Lung (tissue), 11 donors: ENCODE measurements at regions not wholly inside any gene's neighbourhood (a gene's known extent, or its start where the extent isn't known, plus 50 kb on each side); places are given as distances from the start of the nearest gene placed in this dataset.

Source experiments
- ATAC-seq: fragments of 200-7000 bp; cut with Tn5 transposase; one replicate; pipeline ENCODE4 v1.9.1; 2020; ENCODE audit warnings: moderate number of reproducible peaks; ENCODE audit not compliant: insufficient read depth, low FRiP score
- DNase-seq, 3 donors: peaks; one replicate each; pipeline ENCODE4 v3.0.0-alpha.2; 2013 to 2017
- H3K27ac ChIP-seq, 2 donors: one replicate each; pipeline ENCODE4 v1.5.1; 2013; ENCODE audit warnings: mild to moderate bottlenecking in 2 of 2, moderate library complexity in 2 of 2, control low read depth in 1 of 2, inconsistent platforms in 1 of 2, low read depth in 1 of 2, low read length in 1 of 2
- H3K27me3 ChIP-seq, 3 donors: one replicate each; pipeline ENCODE4 v1.5.1; 2013; ENCODE audit warnings: low read length in 2 of 3; ENCODE audit not compliant: control insufficient read depth in 3 of 3, insufficient read depth in 3 of 3
- H3K36me3 ChIP-seq, 4 donors: one replicate each; pipeline ENCODE4 v1.5.1; 2013; ENCODE audit warnings: low read length in 4 of 4, mild to moderate bottlenecking in 1 of 4, moderate library complexity in 1 of 4; ENCODE audit not compliant: control insufficient read depth in 4 of 4, insufficient read depth in 4 of 4
- H3K4me1 ChIP-seq, 5 donors: one replicate each; pipeline ENCODE4 v1.5.1; 2013; ENCODE audit warnings: low read length in 5 of 5, mild to moderate bottlenecking in 2 of 5, moderate library complexity in 1 of 5; ENCODE audit not compliant: control insufficient read depth in 5 of 5, insufficient read depth in 5 of 5
- H3K4me3 ChIP-seq: one replicate; pipeline ENCODE4 v1.5.1; 2013; ENCODE audit warnings: mild to moderate bottlenecking, control low read depth, moderate library complexity
- H3K9ac ChIP-seq, 2 donors: one replicate each; pipeline ENCODE4 v1.5.1; 2013; ENCODE audit warnings: low read length in 2 of 2, control low read depth in 1 of 2; ENCODE audit not compliant: insufficient read depth in 1 of 2
- H3K9me3 ChIP-seq, 4 donors: one replicate each; pipeline ENCODE4 v1.5.1; 2013; ENCODE audit warnings: low read length in 3 of 4, mild to moderate bottlenecking in 1 of 4, moderate library complexity in 1 of 4; ENCODE audit not compliant: control insufficient read depth in 4 of 4, insufficient read depth in 3 of 4
- WGBS, 2 donors: extraction: QIAGEN DNeasy Blood & Tissue Kit; methylation state at CpG; one replicate each; pipeline ENCODE4 v1.1.7; 2013; 5-methylcytosine and 5-hydroxymethylcytosine counted together
- TF ChIP-seq, protein P1 (sequence below): IDR thresholded peaks from 2 replicates; pipeline ENCODE4 v1.5.1; 2012; ENCODE audit warnings: mild to moderate bottlenecking; ENCODE audit errors: control extremely low read depth, extremely low read depth
- donor health status: control.
- donor health status: control.
- donor health status: Bipolar disorder and iron deficiency.
- donor health status: healthy.
- donor health status: DM: yes; HTN: yes; CAD: no.

DNA sequence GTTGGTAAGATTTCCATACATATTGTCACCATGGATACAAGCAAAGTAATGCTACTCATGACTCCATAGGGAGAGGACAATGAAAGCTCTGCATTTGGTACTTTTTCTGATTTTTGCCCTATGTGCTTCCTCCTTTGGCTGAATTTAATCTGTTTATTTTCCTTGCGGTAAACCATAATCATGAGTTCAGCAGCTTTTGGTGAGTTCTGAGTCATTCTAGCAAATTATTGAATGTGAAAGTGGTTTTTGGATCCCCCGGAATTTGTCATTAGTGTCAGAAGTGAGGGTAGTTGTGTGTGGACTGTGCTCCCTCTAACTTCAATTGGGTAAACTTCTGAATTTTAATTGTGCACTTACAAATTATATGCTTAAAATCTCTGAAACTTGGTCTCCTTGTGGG, 170.3 kb downstream of the MOSPD2 start:
- WGBS, 2 donors = 45 to 46% methylated on average over 2 of the region's 2 CpGs
- TF ChIP-seq, protein P1, sequence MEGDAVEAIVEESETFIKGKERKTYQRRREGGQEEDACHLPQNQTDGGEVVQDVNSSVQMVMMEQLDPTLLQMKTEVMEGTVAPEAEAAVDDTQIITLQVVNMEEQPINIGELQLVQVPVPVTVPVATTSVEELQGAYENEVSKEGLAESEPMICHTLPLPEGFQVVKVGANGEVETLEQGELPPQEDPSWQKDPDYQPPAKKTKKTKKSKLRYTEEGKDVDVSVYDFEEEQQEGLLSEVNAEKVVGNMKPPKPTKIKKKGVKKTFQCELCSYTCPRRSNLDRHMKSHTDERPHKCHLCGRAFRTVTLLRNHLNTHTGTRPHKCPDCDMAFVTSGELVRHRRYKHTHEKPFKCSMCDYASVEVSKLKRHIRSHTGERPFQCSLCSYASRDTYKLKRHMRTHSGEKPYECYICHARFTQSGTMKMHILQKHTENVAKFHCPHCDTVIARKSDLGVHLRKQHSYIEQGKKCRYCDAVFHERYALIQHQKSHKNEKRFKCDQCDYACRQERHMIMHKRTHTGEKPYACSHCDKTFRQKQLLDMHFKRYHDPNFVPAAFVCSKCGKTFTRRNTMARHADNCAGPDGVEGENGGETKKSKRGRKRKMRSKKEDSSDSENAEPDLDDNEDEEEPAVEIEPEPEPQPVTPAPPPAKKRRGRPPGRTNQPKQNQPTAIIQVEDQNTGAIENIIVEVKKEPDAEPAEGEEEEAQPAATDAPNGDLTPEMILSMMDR = no peak
- DNase-seq = no peak

DNA sequence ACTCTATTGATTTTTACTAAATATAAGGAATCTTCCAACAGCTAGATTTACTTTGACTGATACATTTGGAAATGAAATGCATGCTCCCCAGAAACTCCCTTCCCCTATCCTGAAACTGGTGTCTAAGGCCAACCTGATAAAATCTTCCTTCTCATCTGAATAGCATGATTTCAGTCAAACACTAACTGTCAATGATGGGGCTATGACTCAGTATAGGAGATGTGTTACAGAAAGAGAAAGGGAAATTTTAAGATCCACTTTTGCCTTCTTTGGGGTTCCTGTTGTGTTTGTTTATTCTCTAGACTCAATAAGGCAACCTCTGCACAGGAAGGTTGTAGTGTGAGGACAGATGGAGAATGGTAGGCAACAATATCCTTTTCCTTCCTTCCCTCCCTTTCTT, 160.7 kb downstream of the MOSPD2 start:
- TF ChIP-seq, protein P1 = no peak
- peaks cover 0 to 2% (median 0%) of the 10 kb centered on the region in 4 donors for H3K9me3 ChIP-seq
- peaks cover 0 to 21% (median 0%) of the 10 kb centered on the region in 3 donors for H3K27me3 ChIP-seq
- H3K27ac ChIP-seq = no peak overlapping the region
- H3K4me3 ChIP-seq = no peak overlapping the region
- H3K4me1 ChIP-seq = no peaks in the 10 kb centered on the region
- H3K36me3 ChIP-seq = no peaks in the 10 kb centered on the region
- DNase-seq = no peak
- H3K9ac ChIP-seq = no peak overlapping the region
- no peak for ATAC-seq

More for the DNA sequence above, 170.3 kb downstream of the MOSPD2 start:
- ATAC-seq = no peak
- Histone ChIP-seq H3K4me1 (no peaks in the 10 kb centered on the region), H3K27ac (no peak overlapping the region), H3K9ac (no peak overlapping the region), H3K4me3 (no peak overlapping the region), H3K27me3 (peaks cover 0 to 21% (median 4%) of the 10 kb centered on the region in 3 donors), H3K9me3 (no peaks in the 10 kb centered on the region), H3K36me3 (no peaks in the 10 kb centered on the region)

DNA sequence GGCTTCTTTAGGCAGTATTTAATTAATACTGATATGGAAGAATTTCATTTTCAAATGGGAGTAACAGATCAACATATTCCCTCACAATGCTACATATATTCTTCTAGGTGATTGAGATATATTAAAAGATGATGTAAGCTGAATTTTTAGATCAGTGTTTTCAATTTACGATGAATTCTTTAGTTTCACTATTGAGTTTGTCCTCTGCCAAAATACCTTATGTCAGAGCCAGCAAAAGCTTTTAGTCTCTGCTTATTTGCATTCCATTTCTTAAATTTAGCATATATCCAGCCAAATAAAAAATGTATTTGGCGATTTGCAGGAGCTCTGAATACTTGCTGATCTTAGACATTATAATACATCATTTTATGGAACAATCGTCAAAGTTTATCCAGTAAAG, 144.3 kb downstream of the MOSPD2 start:
- TF ChIP-seq, protein P1 = no peak
- Histone ChIP-seq H3K36me3 (no peaks in the 10 kb centered on the region), H3K4me1 (no peaks in the 10 kb centered on the region), H3K27me3 (peaks cover 0 to 10% (median 4%) of the 10 kb centered on the region in 3 donors), H3K9me3 (no peaks in the 10 kb centered on the region), H3K4me3 (no peak overlapping the region), H3K9ac (no peak overlapping the region), H3K27ac (no peak overlapping the region)
- WGBS, 2 donors = 67 to 91% methylated on average over 3 of the region's 3 CpGs
- no peak for ATAC-seq
- no peak for DNase-seq

DNA sequence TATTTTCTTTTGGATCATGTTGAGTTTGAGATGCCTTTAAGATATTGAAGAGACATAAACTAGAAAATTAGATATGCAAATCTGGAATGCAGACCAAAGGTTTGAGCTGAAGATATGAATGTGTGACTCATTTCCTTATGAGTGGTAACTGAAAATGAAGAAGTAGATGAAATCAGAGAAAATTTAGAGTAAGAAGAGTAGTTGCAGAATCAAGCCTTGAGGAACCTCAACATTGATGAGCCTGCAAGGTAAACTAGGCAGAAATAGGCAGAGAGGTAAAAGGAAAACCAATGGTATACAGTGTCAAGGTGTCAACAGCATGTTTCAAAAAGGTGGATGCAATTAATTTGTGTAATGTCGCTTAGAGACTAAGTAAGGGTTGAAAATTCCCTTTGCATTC, 142.8 kb downstream of the MOSPD2 start:
- Histone ChIP-seq H3K27ac (no peak overlapping the region), H3K4me3 (no peak overlapping the region), H3K9me3 (no peaks in the 10 kb centered on the region), H3K9ac (no peak overlapping the region), H3K4me1 (no peaks in the 10 kb centered on the region), H3K36me3 (no peaks in the 10 kb centered on the region), H3K27me3 (peaks cover 0 to 13% (median 4%) of the 10 kb centered on the region in 3 donors)
- DNase-seq (no peak), ATAC-seq (no peak)
- WGBS, 2 donors = 52 to 74% methylated on average over 1 of the region's 1 CpG
- TF ChIP-seq, protein P1 = no peak
